SK-N-SH (cell line): ENCODE measurements at regions not wholly inside any gene's neighbourhood (a gene's known extent, or its start where the extent isn't known, plus 50 kb on each side); places are given as distances from the start of the nearest gene placed in this dataset.

Experiments
- CTCF ChIA-PET: fragments of 300-600, 350-600 bp; formaldehyde crosslinking; extraction: SDS; loops from one replicate; lab custom pipeline; 2021; lab: Yijun Ruan, JAX
- POLR2A ChIA-PET: fragments of 350-600 bp; sonication (Branson Sonifier 250); formaldehyde crosslinking; extraction: SDS; loops from one replicate; lab custom pipeline; 2020; ENCODE audit warnings: antibody characterized with exemption, inconsistent platforms; lab: Yijun Ruan, JAX
- DNase-seq: peaks from one replicate; pipeline ENCODE4 v3.0.0; 2012
- H2AFZ ChIP-seq: fragments of 200-600 bp; sonication (generic); 2 replicates; pipeline ENCODE4 v1.8.1; 2016; ENCODE audit warnings: antibody characterized with exemption, mild to moderate bottlenecking, low read depth
- H3F3A ChIP-seq: fragments of 200-600 bp; sonication (generic); replicated peaks from 2 replicates; pipeline ENCODE3; 2016; ENCODE audit warnings: antibody characterized with exemption, mild to moderate bottlenecking; ENCODE audit not compliant: insufficient read depth
- H3K27ac ChIP-seq, 2 experiments: fragments of 200-500 bp in 1 of 2; fragments of 200-600 bp in 1 of 2; sonication (Bioruptor generic) in 1 of 2; sonication (generic), shearing (Covaris generic) in 1 of 2; 2 replicates each; pipeline versions ENCODE4 v1.5.1 to v1.6.1; 2014 to 2016; ENCODE audit warnings: low read depth in 2 of 2, inconsistent platforms in 1 of 2, low read length in 1 of 2, mild to moderate bottlenecking in 1 of 2, mixed read lengths in 1 of 2
- H3K27me3 ChIP-seq: fragments of 200-600 bp; sonication (generic), shearing (Covaris generic); 2 replicates; pipeline ENCODE4 v1.6.1; 2016; ENCODE audit warnings: mixed run types; ENCODE audit not compliant: insufficient read depth
- H3K36me3 ChIP-seq, 2 experiments: fragments of 200-500 bp in 1 of 2; fragments of 200-600 bp in 1 of 2; sonication (Bioruptor generic) in 1 of 2; sonication (generic) in 1 of 2; replicated peaks in 1 of 2; 2 replicates each; pipeline versions ENCODE3 to v1.5.1; 2014 to 2016; ENCODE audit warnings: low read length in 1 of 2, mild to moderate bottlenecking in 1 of 2; ENCODE audit not compliant: insufficient read depth in 2 of 2, control insufficient read depth in 1 of 2
- H3K4me1 ChIP-seq, 2 experiments: fragments of 200-500 bp in 1 of 2; fragments of 200-600 bp in 1 of 2; sonication (Bioruptor generic) in 1 of 2; sonication (generic), shearing (Covaris generic) in 1 of 2; 2 replicates each; pipeline versions ENCODE4 v1.5.1 to v1.6.1; 2014 to 2016; ENCODE audit warnings: low read depth in 1 of 2, low read length in 1 of 2, mixed run types in 1 of 2; ENCODE audit not compliant: insufficient read depth in 2 of 2, control insufficient read depth in 1 of 2
- H3K4me2 ChIP-seq: fragments of 200-600 bp; sonication (generic), shearing (Covaris generic); 2 replicates; pipeline ENCODE4 v1.6.1; 2017; ENCODE audit warnings: mixed run types
- H3K4me3 ChIP-seq, 2 experiments: fragments of 200-500 bp in 1 of 2; fragments of 200-600 bp in 1 of 2; sonication (Bioruptor generic) in 1 of 2; sonication (generic), shearing (Covaris generic) in 1 of 2; 2 replicates each; pipeline versions ENCODE4 v1.5.1 to v1.8.1; 2014 to 2016; ENCODE audit warnings: low read depth in 2 of 2, inconsistent platforms in 1 of 2, low read length in 1 of 2, mild to moderate bottlenecking in 1 of 2, mixed read lengths in 1 of 2, moderate library complexity in 1 of 2
- H3K79me2 ChIP-seq: fragments of 200-600 bp; sonication (generic); 2 replicates; pipeline ENCODE4 v1.8.1; 2017; ENCODE audit warnings: mild to moderate bottlenecking; ENCODE audit not compliant: insufficient read depth
- H3K9ac ChIP-seq: fragments of 200-600 bp; sonication (generic); 2 replicates; pipeline ENCODE4 v1.6.1; 2017; ENCODE audit warnings: mixed run types
- H3K9me2 ChIP-seq: fragments of 200-600 bp; sonication (generic); 2 replicates; pipeline ENCODE4 v1.6.1; 2017; ENCODE audit warnings: mixed run types
- H3K9me3 ChIP-seq: fragments of 200-600 bp; sonication (generic); 2 replicates; pipeline ENCODE4 v1.6.1; 2017; ENCODE audit warnings: mixed run types, mild to moderate bottlenecking, moderate library complexity
- H4K20me1 ChIP-seq: fragments of 200-600 bp; sonication (generic); 2 replicates; pipeline ENCODE4 v1.6.1; 2017; ENCODE audit warnings: mild to moderate bottlenecking, mixed run types; ENCODE audit not compliant: insufficient read depth
- CHD2 ChIP-seq: fragments of 150-350 bp; IDR thresholded peaks from 2 replicates; pipeline ENCODE4 v1.6.1; 2018; ENCODE audit warnings: low read length; ENCODE audit not compliant: partially characterized antibody
- CTCF ChIP-seq: fragments of 200-600 bp; sonication (generic); IDR thresholded peaks from 2 replicates; pipeline ENCODE4 v1.6.1; 2017; ENCODE audit warnings: antibody characterized with exemption, mild to moderate bottlenecking, moderate library complexity
- ELF1 ChIP-seq: IDR thresholded peaks from 2 replicates; pipeline ENCODE4 v1.4.0; 2012
- FOSL2 ChIP-seq: IDR thresholded peaks from 2 replicates; pipeline ENCODE4 v1.4.0; 2012; ENCODE audit warnings: low read depth, mild to moderate bottlenecking, moderate library complexity, borderline replicate concordance
- FOXM1 ChIP-seq: IDR thresholded peaks from 2 replicates; pipeline ENCODE4 v1.4.0; 2012; ENCODE audit warnings: low read depth, mild to moderate bottlenecking
- IRF3 ChIP-seq: fragments of 150-350 bp; IDR thresholded peaks from 2 replicates; pipeline ENCODE4 v1.6.1; 2016; ENCODE audit warnings: mild to moderate bottlenecking, low read depth, low read length
- JUND ChIP-seq: IDR thresholded peaks from 2 replicates; pipeline ENCODE4 v1.4.0; 2012
- MAX ChIP-seq: IDR thresholded peaks from 2 replicates; pipeline ENCODE4 v1.4.0; 2012; ENCODE audit warnings: low read depth
- MEF2A ChIP-seq: IDR thresholded peaks from 2 replicates; pipeline ENCODE4 v1.4.0; 2012; ENCODE audit warnings: low read depth, borderline replicate concordance
- NFIC ChIP-seq: IDR thresholded peaks from 2 replicates; pipeline ENCODE4 v1.4.0; 2012; ENCODE audit warnings: borderline replicate concordance
- POLR2AphosphoS5 ChIP-seq: IDR thresholded peaks from 2 replicates; pipeline ENCODE4 v1.6.1; 2012; ENCODE audit warnings: low read depth, low read length
- RAD21 ChIP-seq: IDR thresholded peaks from 2 replicates; pipeline ENCODE4 v1.6.1; 2012; ENCODE audit warnings: mild to moderate bottlenecking, low read length
- REST ChIP-seq: IDR thresholded peaks from 2 replicates; pipeline ENCODE4 v1.6.1; 2012; ENCODE audit warnings: mild to moderate bottlenecking, low read depth, low read length, moderate library complexity
- RFX5 ChIP-seq: IDR thresholded peaks from 2 replicates; pipeline ENCODE4 v1.6.1; 2012; ENCODE audit warnings: mild to moderate bottlenecking, improper control_type of control experiment, low read length
- TAF1 ChIP-seq: IDR thresholded peaks from 2 replicates; pipeline ENCODE4 v1.6.1; 2012; ENCODE audit warnings: low read depth, mild to moderate bottlenecking, low read length, moderate library complexity, borderline replicate concordance
- TCF12 ChIP-seq: IDR thresholded peaks from 2 replicates; pipeline ENCODE4 v1.4.0; 2012
- TEAD4 ChIP-seq: IDR thresholded peaks from 2 replicates; pipeline ENCODE4 v1.4.0; 2012; ENCODE audit warnings: mild to moderate bottlenecking, borderline replicate concordance; ENCODE audit not compliant: insufficient read depth
- USF2 ChIP-seq: fragments of 150-350 bp; IDR thresholded peaks from 2 replicates; pipeline ENCODE4 v1.6.1; 2017; ENCODE audit warnings: antibody characterized with exemption, low read length, low read depth, borderline replicate concordance
- YY1 ChIP-seq: IDR thresholded peaks from 2 replicates; pipeline ENCODE4 v1.4.0; 2012; ENCODE audit warnings: low read depth, mild to moderate bottlenecking
- ZBTB33 ChIP-seq: IDR thresholded peaks from 2 replicates; pipeline ENCODE4 v1.4.0; 2012; ENCODE audit warnings: low read depth, borderline replicate concordance
- WGBS: methylation state at CpG from one replicate; pipeline ENCODE4 v1.1.6; 2017; ENCODE audit warnings: low lambda C conversion rate; 5-methylcytosine and 5-hydroxymethylcytosine counted together

GRCh38 chr20:56995149-56995548, 271.3 kb downstream of the BMP7 start:
- POLR2A ChIA-PET, result no interaction called here
- Histone ChIP-seq H3K9ac (no peak overlapping the region), H4K20me1 (no peaks in the 10 kb centered on the region), H3F3A (no peaks in the 10 kb centered on the region), H3K4me1 (no peaks in the 10 kb centered on the region), H3K9me2 (no peaks in the 10 kb centered on the region), H3K27ac (no peak overlapping the region), H3K36me3 (no peaks in the 10 kb centered on the region), H3K79me2 (no peaks in the 10 kb centered on the region), H3K4me2 (no peak overlapping the region), H2AFZ (no peak overlapping the region)
- CTCF ChIA-PET, result interaction anchor here (0.9 to 5.7 kb wide), 20 partner anchors 9 to 457 kb away, joined by 3 to 47 read pairs (median 4); no protein-coding TSS in a partner anchor
- no peak for DNase-seq
- no peak for TF ChIP-seq REST
- no peak for TF ChIP-seq POLR2AphosphoS5
- no peak for TF ChIP-seq NFIC
- TF ChIP-seq YY1, result no peak
- TF ChIP-seq RAD21, result no peak
- TF ChIP-seq CHD2, result no peak
- TF ChIP-seq TEAD4, result no peak
- no peak for TF ChIP-seq CTCF
- TF ChIP-seq FOXM1, result no peak
- TF ChIP-seq TAF1, result no peak
- TF ChIP-seq ZBTB33, result no peak
- no peak for TF ChIP-seq FOSL2
- no peak for TF ChIP-seq IRF3
- no peak for TF ChIP-seq MEF2A
- TF ChIP-seq USF2, result no peak
- TF ChIP-seq MAX, result no peak
- no peak for TF ChIP-seq TCF12
- no peak for TF ChIP-seq RFX5
- TF ChIP-seq JUND, result no peak
- TF ChIP-seq ELF1, result no peak
- TF ChIP-seq, all 33 proteins: peak for 0
- H3K4me3 ChIP-seq, result peak overlapping the region in 1 of 2 experiments; percentile 12; a peak in 1 of 4 replicates
- 20% methylated on average over 9 of the region's 9 CpGs for WGBS
- peaks cover 18% of the 10 kb centered on the region; the same call in 1 of the 2 replicates for H3K27me3 ChIP-seq
- no peaks in the 10 kb centered on the region for H3K9me3 ChIP-seq
